CD4-positive, alpha-beta T cell treated with Interleukin-6 at 100 ng/mL for 8 hours (primary cell): ENCODE measurements at regions not wholly inside any gene's neighbourhood (a gene's known extent, or its start where the extent isn't known, plus 50 kb on each side); places are given as distances from the start of the nearest gene placed in this dataset.
"Not testable (repeated sequence)": the region's sequence is repeated elsewhere in the genome, so short reads cannot be mapped to it uniquely, and the experiment has no call there.

Experiments
- DNase-seq: peaks from one replicate; pipeline ENCODE4 v3.0.0-alpha.2; 2020; ENCODE audit warnings: mixed read lengths, low spot score

GRCh38 chr18:44545359-44545985 lies 135.2 kb upstream of the SETBP1 start:
- no peak for DNase-seq

DNA sequence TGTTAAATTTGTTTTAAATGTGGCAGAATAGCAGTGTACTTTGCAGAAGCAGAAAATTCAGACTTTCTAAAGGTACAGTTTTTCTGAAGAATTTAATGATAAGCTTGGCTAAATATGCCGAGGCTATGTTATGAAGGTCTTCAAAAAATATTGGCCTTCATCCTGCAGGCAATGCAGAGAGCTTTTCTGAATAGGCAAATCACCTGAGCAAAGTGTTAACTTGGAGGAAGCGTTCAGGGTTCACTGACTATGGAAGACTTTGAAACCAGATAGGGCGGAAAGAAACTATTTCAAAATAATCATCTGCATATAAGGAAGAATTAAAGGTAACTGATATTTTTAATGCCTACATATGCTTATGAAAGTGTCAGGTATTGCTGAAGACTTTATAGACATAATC lies 133.7 kb upstream of the SETBP1 start:
- no peak for DNase-seq

- DNase-seq, result no peak
These were observed 132.1 kb upstream of the SETBP1 start for GRCh38 chr18:44548291-44549221.

DNA sequence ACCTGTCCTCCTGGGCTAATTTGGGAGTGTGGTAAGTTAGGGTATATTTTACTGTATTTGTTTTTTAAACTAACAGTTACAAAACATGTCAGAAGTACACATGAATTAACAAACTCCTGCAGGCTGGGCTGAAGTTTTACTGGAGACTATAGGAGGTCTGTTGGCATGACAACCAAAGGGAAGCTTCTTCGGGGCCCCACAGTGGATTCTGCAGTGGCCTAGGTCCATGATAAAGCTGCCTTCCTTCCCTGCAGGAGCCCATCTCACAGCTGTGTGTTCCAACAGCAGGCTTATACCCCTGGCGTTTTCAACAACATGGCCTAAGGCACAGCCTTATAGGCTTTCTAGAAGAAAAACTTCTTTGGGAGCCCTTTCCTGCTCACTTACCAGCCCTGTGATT lies 128.0 kb upstream of the SETBP1 start:
- DNase-seq, result no peak

DNA sequence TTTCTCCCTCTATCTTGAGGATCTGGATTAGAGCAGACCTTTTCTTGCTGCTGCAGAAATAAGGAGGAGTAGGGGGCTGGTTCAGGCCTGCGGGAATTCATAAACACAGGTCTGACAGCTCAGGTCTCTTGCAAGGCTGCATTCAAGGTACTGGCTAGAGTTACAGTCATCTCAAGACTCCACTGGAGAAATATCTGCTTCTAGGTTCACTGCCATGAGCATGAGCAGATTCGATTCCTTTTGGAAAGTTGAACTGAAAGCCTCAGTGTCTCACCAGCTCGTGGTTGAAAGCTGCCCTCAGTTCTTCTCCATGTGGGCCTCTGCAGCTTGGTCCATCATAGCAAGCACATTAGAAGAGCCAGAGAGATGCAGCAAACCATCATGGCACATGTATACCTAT lies 124.4 kb upstream of the SETBP1 start:
- no peak for DNase-seq

DNA sequence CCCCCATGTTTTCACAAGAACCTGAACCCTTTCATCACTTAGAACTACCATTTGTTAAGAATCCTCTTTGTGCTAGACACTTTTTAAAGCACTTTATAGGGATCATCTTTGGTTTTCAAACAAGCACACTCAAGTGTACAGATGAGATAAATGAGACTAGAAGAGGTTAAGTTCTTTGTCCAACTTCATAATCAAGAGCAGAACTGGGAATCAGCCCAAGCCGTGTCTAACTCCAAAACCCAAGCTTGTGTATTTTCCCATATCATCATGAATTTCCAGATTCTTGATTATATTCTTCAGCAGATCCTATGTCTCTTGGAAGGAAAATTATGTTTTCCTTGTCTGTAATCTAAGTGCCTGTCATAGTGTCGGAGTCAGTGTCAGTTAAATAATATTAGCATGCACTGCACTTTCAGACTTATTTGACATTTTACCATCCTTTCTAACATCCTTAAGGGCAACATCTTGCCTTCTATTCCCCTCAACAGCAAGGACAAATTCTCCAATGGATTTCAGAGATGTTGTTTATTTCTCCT lies 123.0 kb upstream of the SETBP1 start:
- DNase-seq, result no peak

DNA sequence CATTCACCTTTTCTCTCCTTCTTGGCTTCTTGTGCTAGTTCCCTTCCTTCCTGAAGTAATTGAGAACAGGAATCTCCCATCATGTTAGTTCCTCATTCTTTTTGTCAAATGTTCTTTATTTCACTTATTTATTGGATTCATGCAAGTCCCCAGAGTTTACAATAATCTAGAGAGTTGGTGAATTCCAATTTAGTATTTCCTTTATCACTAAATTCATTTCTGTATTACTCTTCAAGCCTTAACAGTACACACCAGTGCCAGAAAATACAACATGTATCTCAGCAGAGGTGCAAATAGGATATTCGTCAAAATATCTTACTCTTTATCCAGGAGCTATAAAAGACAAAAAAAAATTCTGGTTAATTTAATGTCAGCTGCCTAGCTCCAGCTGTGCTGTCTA lies 121.9 kb upstream of the SETBP1 start:
- DNase-seq, result no peak

DNA sequence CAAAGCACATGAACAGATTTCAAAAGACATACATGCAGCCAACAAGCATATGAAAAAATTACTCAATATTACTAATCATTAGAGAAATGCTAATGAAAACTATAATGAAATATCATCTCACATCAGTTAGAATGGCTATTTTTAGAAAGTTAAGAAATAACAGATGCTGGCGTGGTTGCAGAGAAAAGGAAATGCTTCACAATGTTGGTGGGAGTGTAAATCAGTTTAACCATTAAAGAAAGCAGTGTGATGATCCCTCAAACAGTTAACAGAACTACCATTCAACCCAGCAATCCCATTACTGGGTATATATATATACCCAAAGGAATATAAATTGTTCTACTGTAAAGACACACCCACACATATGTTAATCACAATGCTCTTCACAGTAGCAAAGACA lies 117.7 kb upstream of the SETBP1 start:
- no peak for DNase-seq

DNA sequence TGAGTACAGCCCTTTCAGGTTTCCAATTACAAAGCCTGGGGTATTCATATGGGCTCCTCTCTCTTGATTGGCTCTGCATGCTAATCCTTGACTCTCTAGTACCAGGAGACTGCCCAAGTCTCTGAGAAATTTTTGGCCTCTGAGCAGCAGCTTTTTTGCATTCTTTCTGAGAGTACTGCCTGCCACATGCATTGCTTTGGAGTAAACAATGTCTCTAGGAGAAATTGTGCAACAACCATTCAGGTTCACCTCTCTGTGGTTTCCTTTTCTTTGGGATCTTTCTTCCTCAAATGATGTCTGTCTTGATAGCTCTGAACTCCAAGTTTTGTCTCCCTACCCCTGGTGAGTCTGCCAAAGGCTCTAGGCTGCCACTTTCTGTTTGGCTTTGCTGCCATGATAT lies 115.8 kb upstream of the SETBP1 start:
- no peak for DNase-seq

GRCh38 chr18:44568342-44568741 lies 112.3 kb upstream of the SETBP1 start:
- no peak for DNase-seq

GRCh38 chr18:44568986-44569385 lies 111.7 kb upstream of the SETBP1 start:
- DNase-seq, result no peak

- DNase-seq, result no peak
These were observed 111.2 kb upstream of the SETBP1 start for GRCh38 chr18:44569391-44570055.

GRCh38 chr18:44579028-44579702 lies 101.5 kb upstream of the SETBP1 start:
- DNase-seq, result no peak

GRCh38 chr18:44579745-44580144 lies 100.9 kb upstream of the SETBP1 start:
- no peak for DNase-seq

- DNase-seq, result no peak
These were observed 100.5 kb upstream of the SETBP1 start for GRCh38 chr18:44580159-44580558.

DNA sequence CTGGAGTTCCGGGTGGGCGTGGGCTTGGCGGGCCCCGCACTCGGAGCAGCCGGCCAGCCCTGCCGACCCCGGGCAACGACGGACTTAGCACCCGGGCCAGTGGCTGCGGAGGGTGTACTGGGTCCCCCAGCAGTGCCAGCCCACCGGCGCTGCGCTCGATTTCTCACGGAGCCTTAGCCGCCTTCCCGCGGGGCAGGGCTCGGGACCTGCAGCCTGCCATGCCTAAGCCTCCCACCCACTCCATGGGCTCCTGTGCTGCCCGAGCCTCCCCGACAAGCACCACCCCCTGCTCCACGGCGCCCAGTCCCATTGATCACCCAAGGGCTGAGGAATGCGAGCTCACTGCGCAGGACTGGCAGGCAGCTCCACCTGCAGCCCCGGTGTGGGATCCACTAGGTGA lies 99.9 kb upstream of the SETBP1 start:
- DNase-seq, result not testable (repeated sequence)

- DNase-seq, result no peak
These were observed 98.2 kb upstream of the SETBP1 start for GRCh38 chr18:44582456-44582855.

- DNase-seq, result no peak
These were observed 95.8 kb upstream of the SETBP1 start for GRCh38 chr18:44584900-44585299.

DNA sequence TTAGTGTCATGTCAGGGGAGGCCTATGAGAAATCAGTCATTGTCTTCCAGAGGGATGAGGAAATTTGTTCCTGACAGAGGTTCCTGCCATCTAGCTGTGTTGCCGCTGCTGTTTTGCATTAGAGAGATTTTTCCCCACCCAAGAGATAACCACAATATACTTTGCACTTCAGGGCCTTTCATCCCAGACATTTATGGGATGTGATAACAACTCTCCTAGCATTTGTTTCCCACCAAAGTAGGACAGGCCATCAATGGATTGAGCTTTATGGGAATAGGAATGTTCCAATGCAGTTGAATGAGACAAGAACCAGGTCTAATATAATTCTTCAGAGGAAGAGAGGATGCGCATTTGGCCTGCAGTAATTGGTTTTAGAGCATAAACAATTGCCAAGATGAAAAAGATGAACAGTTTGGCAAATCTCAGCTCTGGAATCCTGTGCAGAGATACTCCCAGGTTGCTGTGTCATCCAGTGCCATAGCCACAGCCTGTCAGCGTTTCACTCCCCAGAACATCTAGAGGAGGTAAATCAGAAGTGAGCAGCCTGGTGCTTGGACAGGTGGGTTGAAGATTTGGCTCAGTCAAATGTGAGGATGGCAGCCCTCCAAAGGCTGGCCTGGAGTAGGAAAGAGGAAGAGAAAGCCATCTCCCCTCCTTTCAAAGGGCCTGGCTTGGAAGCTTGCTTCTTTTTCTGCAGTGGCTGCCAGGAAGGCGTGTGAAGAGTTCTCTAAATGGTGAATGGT lies 93.7 kb upstream of the SETBP1 start:
- DNase-seq, result no peak

DNA sequence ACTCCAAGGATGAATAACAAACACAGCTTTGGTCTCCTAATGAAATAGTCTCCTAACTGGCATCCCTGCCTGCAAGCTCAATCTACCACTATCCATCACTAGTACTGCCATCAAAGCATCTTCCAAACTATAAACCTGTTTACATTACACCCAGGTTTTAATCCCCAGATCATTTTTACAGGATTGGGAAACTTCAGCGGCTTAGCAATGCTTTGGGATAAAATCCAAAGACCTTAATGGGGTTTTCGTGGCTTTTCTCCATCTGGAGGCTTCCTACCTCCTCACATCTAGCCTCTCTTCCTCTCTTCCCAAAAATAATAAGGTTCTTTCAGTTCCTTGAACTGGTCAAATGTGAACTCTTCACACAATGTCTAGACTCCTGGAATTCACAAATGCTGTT lies 92.2 kb upstream of the SETBP1 start:
- DNase-seq, result no peak

GRCh38 chr18:44589693-44590355 lies 90.9 kb upstream of the SETBP1 start:
- no peak for DNase-seq
